NCI-H2171 (cell line): ENCODE measurements at regions not wholly inside any gene's neighbourhood (a gene's known extent, or its start where the extent isn't known, plus 50 kb on each side); places are given as distances from the start of the nearest gene placed in this dataset.
"Not testable (repeated sequence)": the region's sequence is repeated elsewhere in the genome, so short reads cannot be mapped to it uniquely, and the experiment has no call there.

Experiments used
- DNase-seq: peaks from one replicate; lab custom pipeline; 2025; lab: John Stamatoyannopoulos, UW

GRCh38 chr9:18036422-18037187, 437.3 kb upstream of the ADAMTSL1 start:
- no peak for DNase-seq

- peak; percentile 15 for DNase-seq
Measured at GRCh38 chr9:18037981-18038380, 436.0 kb upstream of the ADAMTSL1 start.

GRCh38 chr9:18040327-18040726, 433.6 kb upstream of the ADAMTSL1 start:
- DNase-seq: no peak

GRCh38 chr9:18043978-18044377, 430.0 kb upstream of the ADAMTSL1 start:
- DNase-seq: no peak

- DNase-seq: no peak
Measured at GRCh38 chr9:18045326-18045725, 428.6 kb upstream of the ADAMTSL1 start.

GRCh38 chr9:18046068-18046467, 427.9 kb upstream of the ADAMTSL1 start:
- no peak for DNase-seq

- DNase-seq: no peak
Measured at GRCh38 chr9:18051638-18052037, 422.3 kb upstream of the ADAMTSL1 start.

GRCh38 chr9:18052060-18052459, 421.9 kb upstream of the ADAMTSL1 start:
- DNase-seq: no peak

GRCh38 chr9:18056269-18056992, 417.5 kb upstream of the ADAMTSL1 start:
- no peak for DNase-seq

- DNase-seq: no peak
Measured at GRCh38 chr9:18056993-18057369, 417.0 kb upstream of the ADAMTSL1 start.

GRCh38 chr9:18058564-18059442, 415.1 kb upstream of the ADAMTSL1 start:
- DNase-seq: no peak

- no peak for DNase-seq
Measured at GRCh38 chr9:18059447-18059846, 414.5 kb upstream of the ADAMTSL1 start.

- DNase-seq: no peak
Measured at GRCh38 chr9:18060269-18060934, 413.6 kb upstream of the ADAMTSL1 start.

- no peak for DNase-seq
Measured at GRCh38 chr9:18061332-18061731, 412.6 kb upstream of the ADAMTSL1 start.

GRCh38 chr9:18061856-18062255, 412.1 kb upstream of the ADAMTSL1 start:
- no peak for DNase-seq

- no peak for DNase-seq
Measured at GRCh38 chr9:18063856-18064390, 410.0 kb upstream of the ADAMTSL1 start.

GRCh38 chr9:18066608-18067007, 407.3 kb upstream of the ADAMTSL1 start:
- DNase-seq: not testable (repeated sequence)

GRCh38 chr9:18067548-18068120, 406.3 kb upstream of the ADAMTSL1 start:
- no peak for DNase-seq

GRCh38 chr9:18068900-18069299, 405.1 kb upstream of the ADAMTSL1 start:
- no peak for DNase-seq

- no peak for DNase-seq
Measured at GRCh38 chr9:18071651-18072060, 402.3 kb upstream of the ADAMTSL1 start.

- DNase-seq: no peak
Measured at GRCh38 chr9:18073002-18073401, 401.0 kb upstream of the ADAMTSL1 start.
